ENCODE measurements at regions not wholly inside any gene's neighbourhood (a gene's known extent, or its start where the extent isn't known, plus 50 kb on each side); places are given as distances from the start of the nearest gene placed in this dataset.

GRCh38 chr14:101509730-101510371 lies 51.4 kb upstream of the DIO3 start:
- no peak for TF ChIP-seq EZH2 (IDR thresholded peaks at IDR 0.05; ENCODE audit: insufficient read depth, poor library complexity, severe bottlenecking)
- TF ChIP-seq EZH2phosphoT487 (IDR thresholded peaks at IDR 0.05; ENCODE audit: insufficient read depth, low read depth) = no peak
